ENCODE measurements at regions not wholly inside any gene's neighbourhood (a gene's known extent, or its start where the extent isn't known, plus 50 kb on each side); places are given as distances from the start of the nearest gene placed in this dataset.

- Mint-ChIP-seq H3K4me1 (no peaks in the 10 kb centered on the region), H3K9me3 (peaks cover 8% of the 10 kb centered on the region), H3K27ac (no peak overlapping the region), H3K4me3 (no peak overlapping the region), H3K36me3 (peaks cover 2% of the 10 kb centered on the region), H3K27me3 (ENCODE audit: insufficient read depth, low read depth) (peaks cover 4% of the 10 kb centered on the region)
- Histone ChIP-seq H3K4me1 (no peaks in the 10 kb centered on the region), H3K9me3 (ENCODE audit: low read depth) (no peaks in the 10 kb centered on the region), H2AFZ (replicated peaks) (no peak overlapping the region), H3K4me3 (no peak overlapping the region), H4K20me1 (ENCODE audit: low read depth) (no peaks in the 10 kb centered on the region), H3K27ac (no peak overlapping the region), H3K27me3 (no peaks in the 10 kb centered on the region), H3F3A (ENCODE audit: low read depth) (no peaks in the 10 kb centered on the region), H3K79me2 (ENCODE audit: low read depth) (no peaks in the 10 kb centered on the region), H3K9ac (no peak overlapping the region), H3K36me3 (no peaks in the 10 kb centered on the region), H3K4me2 (no peak overlapping the region)
- TF ChIP-seq EZH2 (IDR thresholded peaks at IDR 0.05) (no peak), CTCF (IDR thresholded peaks at IDR 0.05) (no peak), EZH2phosphoT487 (IDR thresholded peaks at IDR 0.05) (no peak)
- DNase-seq (ENCODE audit: low spot score) = no peak
These were observed 85.5 kb upstream of the ABI1 start for GRCh38 chr10:26946102-26946811.

DNA sequence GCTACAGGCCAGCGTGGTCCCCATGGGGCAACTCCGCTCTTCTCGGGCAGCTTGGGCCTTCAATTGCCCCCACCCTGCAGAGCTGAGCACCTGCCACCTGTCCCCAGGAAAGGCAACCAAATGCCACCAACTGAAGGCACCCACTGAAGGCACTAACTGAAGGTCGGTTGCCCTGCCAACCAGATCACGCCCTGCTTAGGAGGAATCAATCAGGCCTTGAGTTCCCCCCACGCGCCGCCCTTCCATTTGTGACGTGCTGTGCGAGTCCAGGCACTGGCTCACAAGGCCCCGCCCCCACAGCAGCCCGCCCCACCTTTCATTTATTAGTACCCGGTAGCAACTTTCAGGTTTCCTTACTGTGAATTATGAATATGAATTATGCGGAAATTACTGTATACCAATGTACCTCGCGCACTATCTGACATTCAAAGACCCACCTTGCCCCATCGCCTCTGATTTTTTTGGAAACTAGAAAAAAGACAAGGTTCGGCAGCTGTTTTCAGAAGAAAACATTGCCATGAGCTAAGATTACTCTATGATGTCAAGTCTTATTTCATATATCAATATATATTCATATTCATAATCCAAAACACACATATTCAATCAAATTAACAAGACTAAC lies 83.6 kb upstream of the ABI1 start:
- DNase-seq (ENCODE audit: low spot score) = no peak
- no peak overlapping the region for H3K4me3 Mint-ChIP-seq

GRCh38 chr10:26939962-26940354 lies 79.2 kb upstream of the ABI1 start:
- Mint-ChIP-seq H3K9me3 (no peaks in the 10 kb centered on the region), H3K36me3 (no peaks in the 10 kb centered on the region), H3K4me3 (no peak overlapping the region), H3K27me3 (ENCODE audit: insufficient read depth, low read depth) (peaks cover 4% of the 10 kb centered on the region), H3K27ac (no peak overlapping the region), H3K4me1 (no peaks in the 10 kb centered on the region)
- no peaks in the 10 kb centered on the region for H3K27me3 ChIP-seq
- no peaks in the 10 kb centered on the region for H3K79me2 ChIP-seq (ENCODE audit: low read depth)
- TF ChIP-seq CTCF (IDR thresholded peaks at IDR 0.05) (no peak), EZH2phosphoT487 (IDR thresholded peaks at IDR 0.05) (no peak), EZH2 (IDR thresholded peaks at IDR 0.05) (no peak)
- no peaks in the 10 kb centered on the region for H3K9me3 ChIP-seq (ENCODE audit: low read depth)
- H3K9ac ChIP-seq = no peak overlapping the region
- H3K4me3 ChIP-seq = no peak overlapping the region
- no peaks in the 10 kb centered on the region for H3F3A ChIP-seq (ENCODE audit: low read depth)
- H4K20me1 ChIP-seq (ENCODE audit: low read depth) = no peaks in the 10 kb centered on the region
- DNase-seq (ENCODE audit: low spot score) = no peak
- H3K36me3 ChIP-seq = no peaks in the 10 kb centered on the region
- no peak overlapping the region for H3K27ac ChIP-seq
- no peak overlapping the region for H2AFZ ChIP-seq (replicated peaks)
- H3K4me1 ChIP-seq = no peaks in the 10 kb centered on the region
- H3K4me2 ChIP-seq = no peak overlapping the region

More for the DNA sequence above, 83.6 kb upstream of the ABI1 start:
- Histone ChIP-seq H4K20me1 (ENCODE audit: low read depth) (no peaks in the 10 kb centered on the region), H3K36me3 (no peaks in the 10 kb centered on the region), H3K9ac (no peak overlapping the region), H3K27me3 (no peaks in the 10 kb centered on the region), H3K4me1 (no peaks in the 10 kb centered on the region), H3K4me3 (no peak overlapping the region), H3K27ac (no peak overlapping the region), H3F3A (ENCODE audit: low read depth) (no peaks in the 10 kb centered on the region), H2AFZ (replicated peaks) (no peak overlapping the region), H3K9me3 (ENCODE audit: low read depth) (no peaks in the 10 kb centered on the region), H3K79me2 (ENCODE audit: low read depth) (no peaks in the 10 kb centered on the region), H3K4me2 (no peak overlapping the region)
- H3K27me3 Mint-ChIP-seq (ENCODE audit: insufficient read depth, low read depth) = peaks cover 2% of the 10 kb centered on the region
- no peaks in the 10 kb centered on the region for H3K36me3 Mint-ChIP-seq
- TF ChIP-seq EZH2 (IDR thresholded peaks at IDR 0.05) (no peak), CTCF (IDR thresholded peaks at IDR 0.05) (no peak), EZH2phosphoT487 (IDR thresholded peaks at IDR 0.05) (no peak)
- H3K27ac Mint-ChIP-seq = no peak overlapping the region
- no peaks in the 10 kb centered on the region for H3K9me3 Mint-ChIP-seq
- H3K4me1 Mint-ChIP-seq = no peaks in the 10 kb centered on the region

Measured in neural progenitor cell (in vitro differentiated cells).